Upper lobe of right lung (tissue), 1 donor: ENCODE measurements at regions not wholly inside any gene's neighbourhood (a gene's known extent, or its start where the extent isn't known, plus 50 kb on each side); places are given as distances from the start of the nearest gene placed in this dataset.

Experiments
- ATAC-seq: fragments of 200-7000 bp; cut with Tn5 transposase; one replicate; pipeline ENCODE4 v1.9.1; 2020; ENCODE audit warnings: mild to moderate bottlenecking, moderate library complexity
- DNase-seq: peaks from one replicate; pipeline ENCODE4 v3.0.0-alpha.2; 2020
- H3K27ac ChIP-seq: fragments of 200-600 bp; one replicate; pipeline ENCODE4 v1.8.0; 2022
- H3K27me3 ChIP-seq: fragments of 200-600 bp; one replicate; pipeline ENCODE4 v1.8.0; 2022; ENCODE audit warnings: mild to moderate bottlenecking
- H3K36me3 ChIP-seq: fragments of 200-600 bp; one replicate; pipeline ENCODE4 v1.8.0; 2022
- H3K4me1 ChIP-seq: fragments of 200-600 bp; one replicate; pipeline ENCODE4 v1.8.0; 2022
- H3K4me3 ChIP-seq: fragments of 200-600 bp; one replicate; pipeline ENCODE4 v1.8.0; 2022; ENCODE audit warnings: mild to moderate bottlenecking
- H3K9me3 ChIP-seq: fragments of 200-600 bp; one replicate; pipeline ENCODE4 v1.8.0; 2022
- CTCF ChIP-seq: fragments of 200-600 bp; IDR thresholded peaks from one replicate; pipeline ENCODE4 v1.8.0; 2022; ENCODE audit warnings: antibody characterized with exemption
- intact Hi-C: fragments of 100-400 bp; cut with DNase I; formaldehyde crosslinking; loops from one replicate; pipeline ENCODE4 v1.11.0; 2022
- donor health status: DM: no; HTN: yes; CAD: no; lungs with severe emphysema.

GRCh38 chr1:30008998-30009657, 714.3 kb downstream of the MATN1 start:
- Histone ChIP-seq H3K9me3 (no peaks in the 10 kb centered on the region), H3K4me1 (no peaks in the 10 kb centered on the region), H3K27me3 (no peaks in the 10 kb centered on the region), H3K4me3 (no peak overlapping the region), H3K27ac (no peak overlapping the region), H3K36me3 (no peaks in the 10 kb centered on the region)
- DNase-seq: no peak
- no peak for ATAC-seq
- intact Hi-C loops: no loop called here
- no peak for TF ChIP-seq CTCF

- no peaks in the 10 kb centered on the region for H3K27me3 ChIP-seq
- no peak overlapping the region for H3K4me3 ChIP-seq
- no peak for DNase-seq
- H3K9me3 ChIP-seq: no peaks in the 10 kb centered on the region
- ATAC-seq: no peak
- H3K4me1 ChIP-seq: no peaks in the 10 kb centered on the region
- no peaks in the 10 kb centered on the region for H3K36me3 ChIP-seq
- no peak overlapping the region for H3K27ac ChIP-seq
- TF ChIP-seq CTCF: no peak
- intact Hi-C loops: no loop called here
Measured at GRCh38 chr1:30008372-30008997, 714.9 kb downstream of the MATN1 start.

- H3K9me3 ChIP-seq: no peaks in the 10 kb centered on the region
- intact Hi-C loops: no loop called here
- DNase-seq (no peak), ATAC-seq (no peak)
- H3K36me3 ChIP-seq: no peaks in the 10 kb centered on the region
- TF ChIP-seq CTCF: no peak
- H3K4me1 ChIP-seq: no peaks in the 10 kb centered on the region
- H3K27me3 ChIP-seq: no peaks in the 10 kb centered on the region
- H3K27ac ChIP-seq: no peak overlapping the region
- H3K4me3 ChIP-seq: no peak overlapping the region
Measured at GRCh38 chr1:30005972-30006619, 717.3 kb downstream of the MATN1 start.

GRCh38 chr1:30001732-30002039, 721.7 kb downstream of the MATN1 start:
- DNase-seq (no peak), ATAC-seq (peak; percentile 12)
- no peaks in the 10 kb centered on the region for H3K36me3 ChIP-seq

GRCh38 chr1:30001011-30001731, 722.2 kb downstream of the MATN1 start:
- no peaks in the 10 kb centered on the region for H3K9me3 ChIP-seq
- H3K4me1 ChIP-seq: no peaks in the 10 kb centered on the region
- intact Hi-C loops: no loop called here
- no peak overlapping the region for H3K27ac ChIP-seq
- TF ChIP-seq CTCF: no peak
- no peak for DNase-seq
- no peak for ATAC-seq
- no peaks in the 10 kb centered on the region for H3K27me3 ChIP-seq
- no peaks in the 10 kb centered on the region for H3K36me3 ChIP-seq
- H3K4me3 ChIP-seq: no peak overlapping the region

More at GRCh38 chr1:30001732-30002039, 721.7 kb downstream of the MATN1 start:
- Histone ChIP-seq H3K27ac (no peak overlapping the region), H3K4me1 (no peaks in the 10 kb centered on the region), H3K9me3 (no peaks in the 10 kb centered on the region), H3K27me3 (no peaks in the 10 kb centered on the region), H3K4me3 (no peak overlapping the region)
- intact Hi-C loops: no loop called here
- TF ChIP-seq CTCF: no peak
